Stomach smooth muscle (tissue), 2 donors: ENCODE measurements at regions not wholly inside any gene's neighbourhood (a gene's known extent, or its start where the extent isn't known, plus 50 kb on each side); places are given as distances from the start of the nearest gene placed in this dataset.

ENCODE experiments used
- H3K27ac ChIP-seq: one replicate; pipeline ENCODE4 v1.7.0; 2013; ENCODE audit warnings: mild to moderate bottlenecking, low read length, inconsistent platforms
- H3K27me3 ChIP-seq, 2 donors: one replicate each; pipeline ENCODE4 v1.7.0; 2013; ENCODE audit warnings: low read length in 2 of 2; ENCODE audit not compliant: insufficient read depth in 2 of 2, control insufficient read depth in 1 of 2
- H3K36me3 ChIP-seq, 2 donors: one replicate each; pipeline ENCODE4 v1.7.0; 2013; ENCODE audit warnings: low read length in 2 of 2; ENCODE audit not compliant: control insufficient read depth in 2 of 2, insufficient read depth in 2 of 2
- H3K4me1 ChIP-seq: one replicate; pipeline ENCODE4 v1.7.0; 2013; ENCODE audit warnings: low read length; ENCODE audit not compliant: control insufficient read depth, insufficient read depth
- H3K4me3 ChIP-seq, 2 donors: one replicate each; pipeline ENCODE4 v1.7.0; 2013; ENCODE audit warnings: low read length in 2 of 2
- H3K9ac ChIP-seq, 2 donors: one replicate each; pipeline ENCODE4 v1.7.0; 2013; ENCODE audit warnings: low read length in 2 of 2, mild to moderate bottlenecking in 1 of 2
- H3K9me3 ChIP-seq, 2 donors: one replicate each; pipeline ENCODE4 v1.7.0; 2013; ENCODE audit warnings: low read length in 2 of 2; ENCODE audit not compliant: control insufficient read depth in 2 of 2
- donor health status: healthy.
- donor health status: Pancreatic carcinoma.

GRCh38 chr12:94815958-94816357 is 165.6 kb upstream of the TMCC3 start:
- no peaks in the 10 kb centered on the region for H3K27me3 ChIP-seq
- H3K36me3 ChIP-seq = no peaks in the 10 kb centered on the region
- H3K4me3 ChIP-seq = no peak overlapping the region
- H3K27ac ChIP-seq = no peak overlapping the region
- H3K4me1 ChIP-seq = no peaks in the 10 kb centered on the region
- peaks cover 0 to 5% of the 10 kb centered on the region in 2 donors for H3K9me3 ChIP-seq
- no peak overlapping the region for H3K9ac ChIP-seq

- Histone ChIP-seq H3K9me3 (peaks cover 0 to 5% of the 10 kb centered on the region in 2 donors), H3K27ac (no peak overlapping the region), H3K9ac (no peak overlapping the region), H3K4me3 (no peak overlapping the region), H3K36me3 (no peaks in the 10 kb centered on the region), H3K4me1 (no peaks in the 10 kb centered on the region), H3K27me3 (no peaks in the 10 kb centered on the region)
These were observed 165.1 kb upstream of the TMCC3 start for GRCh38 chr12:94815450-94815849.

- Histone ChIP-seq H3K4me1 (no peaks in the 10 kb centered on the region), H3K36me3 (no peaks in the 10 kb centered on the region), H3K27ac (no peak overlapping the region), H3K9me3 (peaks cover 0 to 5% of the 10 kb centered on the region in 2 donors), H3K27me3 (no peaks in the 10 kb centered on the region), H3K4me3 (no peak overlapping the region), H3K9ac (no peak overlapping the region)
These were observed 163.0 kb upstream of the TMCC3 start for GRCh38 chr12:94813314-94813713.

- Histone ChIP-seq H3K27ac (no peak overlapping the region), H3K9me3 (peaks cover 0 to 5% of the 10 kb centered on the region in 2 donors), H3K27me3 (no peaks in the 10 kb centered on the region), H3K4me1 (no peaks in the 10 kb centered on the region), H3K36me3 (no peaks in the 10 kb centered on the region), H3K9ac (no peak overlapping the region), H3K4me3 (no peak overlapping the region)
These were observed 162.0 kb upstream of the TMCC3 start for GRCh38 chr12:94812345-94812744.

- no peak overlapping the region for H3K4me3 ChIP-seq
- H3K27me3 ChIP-seq = no peaks in the 10 kb centered on the region
- H3K9me3 ChIP-seq = peaks cover 0 to 5% of the 10 kb centered on the region in 2 donors
- no peak overlapping the region for H3K27ac ChIP-seq
- no peak overlapping the region for H3K9ac ChIP-seq
- H3K36me3 ChIP-seq = no peaks in the 10 kb centered on the region
- no peaks in the 10 kb centered on the region for H3K4me1 ChIP-seq
These were observed 161.3 kb upstream of the TMCC3 start for GRCh38 chr12:94811611-94812010.

- H3K36me3 ChIP-seq = no peaks in the 10 kb centered on the region
- no peak overlapping the region for H3K27ac ChIP-seq
- no peaks in the 10 kb centered on the region for H3K27me3 ChIP-seq
- no peak overlapping the region for H3K9ac ChIP-seq
- no peak overlapping the region for H3K4me3 ChIP-seq
- H3K4me1 ChIP-seq = no peaks in the 10 kb centered on the region
- peaks cover 0 to 5% of the 10 kb centered on the region in 2 donors for H3K9me3 ChIP-seq
These were observed 157.6 kb upstream of the TMCC3 start for GRCh38 chr12:94807951-94808350.

GRCh38 chr12:94806617-94807016 is 156.3 kb upstream of the TMCC3 start:
- Histone ChIP-seq H3K4me1 (no peaks in the 10 kb centered on the region), H3K4me3 (no peak overlapping the region), H3K9me3 (peaks cover 0 to under 1% of the 10 kb centered on the region in 2 donors), H3K27me3 (no peaks in the 10 kb centered on the region), H3K27ac (no peak overlapping the region), H3K36me3 (no peaks in the 10 kb centered on the region), H3K9ac (no peak overlapping the region)

- no peaks in the 10 kb centered on the region for H3K36me3 ChIP-seq
- H3K4me3 ChIP-seq = no peak overlapping the region
- no peaks in the 10 kb centered on the region for H3K27me3 ChIP-seq
- no peaks in the 10 kb centered on the region for H3K4me1 ChIP-seq
- no peak overlapping the region for H3K27ac ChIP-seq
- H3K9me3 ChIP-seq = no peaks in the 10 kb centered on the region
- H3K9ac ChIP-seq = no peak overlapping the region
These were observed 155.6 kb upstream of the TMCC3 start for GRCh38 chr12:94805749-94806529.

- Histone ChIP-seq H3K9ac (no peak overlapping the region), H3K9me3 (no peaks in the 10 kb centered on the region), H3K4me1 (no peaks in the 10 kb centered on the region), H3K4me3 (no peak overlapping the region), H3K27me3 (no peaks in the 10 kb centered on the region), H3K27ac (no peak overlapping the region), H3K36me3 (no peaks in the 10 kb centered on the region)
These were observed 153.6 kb upstream of the TMCC3 start for GRCh38 chr12:94803939-94804338.

- no peaks in the 10 kb centered on the region for H3K36me3 ChIP-seq
- H3K27ac ChIP-seq = no peak overlapping the region
- no peaks in the 10 kb centered on the region for H3K9me3 ChIP-seq
- H3K4me3 ChIP-seq = no peak overlapping the region
- no peaks in the 10 kb centered on the region for H3K27me3 ChIP-seq
- H3K9ac ChIP-seq = no peak overlapping the region
- no peaks in the 10 kb centered on the region for H3K4me1 ChIP-seq
These were observed 152.4 kb upstream of the TMCC3 start for GRCh38 chr12:94802796-94803195.

GRCh38 chr12:94801745-94802144 is 151.4 kb upstream of the TMCC3 start:
- Histone ChIP-seq H3K9me3 (no peaks in the 10 kb centered on the region), H3K36me3 (no peaks in the 10 kb centered on the region), H3K9ac (no peak overlapping the region)

More at GRCh38 chr12:94801745-94802144, 151.4 kb upstream of the TMCC3 start:
- Histone ChIP-seq H3K4me1 (no peaks in the 10 kb centered on the region), H3K4me3 (no peak overlapping the region), H3K27me3 (no peaks in the 10 kb centered on the region), H3K27ac (no peak overlapping the region)
